ENCODE measurements at regions not wholly inside any gene's neighbourhood (a gene's known extent, or its start where the extent isn't known, plus 50 kb on each side); places are given as distances from the start of the nearest gene placed in this dataset.

GRCh38 chr13:80850771-80851170 is 509.8 kb upstream of the SPRY2 start:
- Histone ChIP-seq H3K36me3 (ENCODE audit: control insufficient read depth in 2 of 2, insufficient read depth in 1 of 2, low read length in 2 of 2) (no peaks in the 10 kb centered on the region), H3K4me3 (ENCODE audit: low read depth, low read length) (no peak overlapping the region), H3K27ac (ENCODE audit: extremely low read depth, low read depth, low read length) (no peak overlapping the region), H3K4me1 (ENCODE audit: control insufficient read depth, insufficient read depth, low read length) (no peaks in the 10 kb centered on the region), H3K9me3 (ENCODE audit: control insufficient read depth, insufficient read depth, low read depth, low read length) (no peaks in the 10 kb centered on the region)
- POLR2A ChIA-PET, result no interaction called here
- CTCF ChIA-PET, result interaction anchor here (0.6 to 0.7 kb wide), 2 partner anchors 12 to 475 kb away, joined by 3 to 4 read pairs; no protein-coding TSS in a partner anchor
- no peak for TF ChIP-seq ZNF138 (tag by site-specific recombination; IDR thresholded peaks at IDR 0.05; ENCODE audit: borderline replicate concordance)
- no peak for TF ChIP-seq ZNF48 (tag by site-specific recombination; IDR thresholded peaks at IDR 0.05)
- TF ChIP-seq ZEB2 (tag by site-specific recombination; IDR thresholded peaks at IDR 0.05), result no peak

GRCh38 chr13:80844164-80844563 is 503.2 kb upstream of the SPRY2 start:
- Histone ChIP-seq H3K4me3 (ENCODE audit: low read depth, low read length) (no peak overlapping the region), H3K9me3 (ENCODE audit: control insufficient read depth, insufficient read depth, low read depth, low read length) (no peaks in the 10 kb centered on the region), H3K27ac (ENCODE audit: extremely low read depth, low read depth, low read length) (no peak overlapping the region), H3K4me1 (ENCODE audit: control insufficient read depth, insufficient read depth, low read length) (no peaks in the 10 kb centered on the region), H3K36me3 (ENCODE audit: control insufficient read depth in 2 of 2, insufficient read depth in 1 of 2, low read length in 2 of 2) (no peaks in the 10 kb centered on the region)
- ChIA-PET POLR2A (no interaction called here), CTCF (no interaction called here)
- TF ChIP-seq ZNF26 (tag by site-specific recombination; IDR thresholded peaks at IDR 0.05) (no peak), PRDM10 (tag by site-specific recombination; IDR thresholded peaks at IDR 0.05) (no peak), SP2 (tag by site-specific recombination; IDR thresholded peaks at IDR 0.05) (no peak), KLF10 (tag by site-specific recombination; IDR thresholded peaks at IDR 0.05) (no peak), WT1 (tag by site-specific recombination; IDR thresholded peaks at IDR 0.05) (no peak), ZNF529 (tag by site-specific recombination; IDR thresholded peaks at IDR 0.05; ENCODE audit: insufficient replicate concordance) (no peak), ZNF544 (tag by site-specific recombination; IDR thresholded peaks at IDR 0.05) (no peak), ZBTB20 (tag by site-specific recombination; IDR thresholded peaks at IDR 0.05) (no peak), ZNF394 (tag by site-specific recombination; IDR thresholded peaks at IDR 0.05; ENCODE audit: borderline replicate concordance) (no peak), MEIS1 (CRISPR knock-in tag; IDR thresholded peaks at IDR 0.05; ENCODE audit: borderline replicate concordance) (no peak), ZSCAN16 (tag by site-specific recombination; IDR thresholded peaks at IDR 0.05) (no peak), ZNF324 (tag by site-specific recombination; IDR thresholded peaks at IDR 0.05) (no peak), ZNF23 (tag by site-specific recombination; IDR thresholded peaks at IDR 0.05; ENCODE audit: borderline replicate concordance) (no peak), PBX3 (CRISPR knock-in tag; IDR thresholded peaks at IDR 0.05) (no peak), ZNF48 (tag by site-specific recombination; IDR thresholded peaks at IDR 0.05) (no peak)

GRCh38 chr13:80841414-80841813 is 500.5 kb upstream of the SPRY2 start:
- no peaks in the 10 kb centered on the region for H3K36me3 ChIP-seq (ENCODE audit: control insufficient read depth in 2 of 2, insufficient read depth in 1 of 2, low read length in 2 of 2)
- H3K9me3 ChIP-seq (ENCODE audit: control insufficient read depth, insufficient read depth, low read depth, low read length), result no peaks in the 10 kb centered on the region
- H3K27ac ChIP-seq (ENCODE audit: extremely low read depth, low read depth, low read length), result no peak overlapping the region
- no peaks in the 10 kb centered on the region for H3K4me1 ChIP-seq (ENCODE audit: control insufficient read depth, insufficient read depth, low read length)
- ChIA-PET POLR2A (no interaction called here), CTCF (no interaction called here)
- H3K4me3 ChIP-seq (ENCODE audit: low read depth, low read length), result no peak overlapping the region
- TF ChIP-seq ZNF660 (tag by site-specific recombination; IDR thresholded peaks at IDR 0.05), result no peak
- no peak for TF ChIP-seq ELK4 (IDR thresholded peaks at IDR 0.05; ENCODE audit: borderline replicate concordance, low read depth, low read length)
- TF ChIP-seq ZNF645 (tag by site-specific recombination; IDR thresholded peaks at IDR 0.05), result no peak
- TF ChIP-seq ZNF146 (tag by site-specific recombination; IDR thresholded peaks at IDR 0.05), result no peak
- no peak for TF ChIP-seq ZSCAN16 (tag by site-specific recombination; IDR thresholded peaks at IDR 0.05)
- no peak for TF ChIP-seq ZBTB21 (tag by site-specific recombination; IDR thresholded peaks at IDR 0.05)
- no peak for TF ChIP-seq SCRT2 (tag by site-specific recombination; IDR thresholded peaks at IDR 0.05)
